T-helper 2 cell treated with Interferon-gamma antibody and Interleukin-4, amounts not matched to agents 100 ng/mL and 5 ng/mL, for 36 hours (primary cell): ENCODE measurements at regions not wholly inside any gene's neighbourhood (a gene's known extent, or its start where the extent isn't known, plus 50 kb on each side); places are given as distances from the start of the nearest gene placed in this dataset.
"Not testable (repeated sequence)": the region's sequence is repeated elsewhere in the genome, so short reads cannot be mapped to it uniquely, and the experiment has no call there.

ENCODE experiments used
- intact Hi-C: fragments of 100-400 bp; cut with micrococcal nuclease; formaldehyde crosslinking; loops from one replicate; pipeline ENCODE4 v1.15.1; 2023

DNA sequence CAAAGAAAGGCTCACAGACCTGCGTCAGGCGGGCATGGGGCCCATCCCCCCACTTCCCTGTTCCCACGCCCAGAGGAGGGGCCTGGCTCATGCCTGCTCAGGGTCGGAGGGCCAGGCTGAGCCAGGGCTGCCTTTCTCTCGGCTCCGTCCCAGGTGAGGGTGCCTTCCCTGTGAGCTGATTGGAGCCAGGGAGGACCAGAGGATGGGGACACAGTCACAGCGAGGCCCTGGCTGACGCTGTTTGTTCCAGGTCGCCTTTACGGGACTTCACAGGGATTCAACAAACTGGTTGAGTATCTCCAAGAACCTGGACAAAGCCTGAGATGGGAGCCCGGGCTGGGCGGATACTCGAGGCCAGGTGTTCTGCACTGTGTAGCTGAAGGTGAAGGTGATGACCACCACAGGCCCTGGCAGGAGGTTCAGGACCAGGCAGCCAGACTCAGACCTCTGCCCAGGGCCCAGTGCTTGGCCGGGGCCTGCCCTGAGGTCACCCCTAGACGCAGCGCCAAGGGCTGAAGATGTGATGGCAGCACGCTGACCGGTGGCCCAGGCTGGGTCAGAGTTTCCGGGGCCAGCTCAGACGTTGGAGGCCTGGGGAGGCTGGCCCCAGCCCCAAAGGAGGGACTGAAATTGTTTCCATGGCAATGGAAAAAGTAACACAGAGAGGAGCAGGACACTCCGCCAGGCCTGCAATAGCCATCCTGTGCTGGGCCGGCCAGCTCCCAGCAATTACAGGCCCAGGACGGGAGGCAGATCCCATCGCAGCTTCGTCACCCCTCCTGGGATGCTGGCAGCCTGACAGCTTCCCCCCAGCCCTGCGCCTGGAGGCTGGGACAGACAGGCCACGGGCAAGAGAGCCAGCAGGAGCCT, 65.3 kb upstream of the ADAMTS2 start:
- intact Hi-C loops = no loop called here

DNA sequence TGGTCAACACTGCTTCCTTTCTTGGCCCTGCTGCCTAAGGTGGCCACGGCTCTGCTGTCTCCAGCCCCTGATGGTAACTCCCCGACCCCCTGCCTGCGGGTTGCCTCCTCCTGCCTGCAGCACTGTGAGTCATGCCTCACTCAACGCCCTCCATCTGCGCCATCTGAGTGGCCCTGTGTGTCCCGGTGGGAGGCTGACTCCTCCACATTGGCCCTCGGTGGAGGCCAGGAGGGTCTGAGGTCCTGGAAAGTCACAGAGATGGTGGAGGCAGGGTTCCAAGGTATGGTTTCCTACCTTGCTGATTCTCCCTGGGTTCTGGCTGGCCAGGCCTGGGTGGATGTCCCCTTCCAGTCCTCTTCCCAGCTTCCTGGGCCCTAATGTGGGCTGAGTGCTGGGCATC, 64.5 kb upstream of the ADAMTS2 start:
- intact Hi-C loops = no loop called here

DNA sequence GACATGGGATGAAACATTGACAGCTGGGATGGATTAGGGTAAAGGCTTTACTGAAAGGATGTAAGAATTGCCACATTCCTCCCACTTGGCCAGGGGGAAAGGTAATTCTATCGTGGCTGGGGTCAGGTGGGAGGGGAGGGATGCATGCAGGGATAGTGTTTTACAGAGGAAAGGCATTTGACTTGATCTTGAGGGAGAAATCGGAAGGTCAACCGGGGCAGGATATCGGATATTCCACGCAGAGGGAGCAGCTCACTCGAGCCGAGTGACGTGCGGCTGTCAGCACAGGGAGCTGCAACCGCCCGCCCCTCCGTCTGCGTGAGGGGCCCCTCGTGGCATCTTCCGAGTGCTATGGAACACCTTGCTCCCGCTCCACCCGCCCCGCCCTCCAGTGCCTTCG, 63.4 kb upstream of the ADAMTS2 start:
- intact Hi-C loops = no loop called here

DNA sequence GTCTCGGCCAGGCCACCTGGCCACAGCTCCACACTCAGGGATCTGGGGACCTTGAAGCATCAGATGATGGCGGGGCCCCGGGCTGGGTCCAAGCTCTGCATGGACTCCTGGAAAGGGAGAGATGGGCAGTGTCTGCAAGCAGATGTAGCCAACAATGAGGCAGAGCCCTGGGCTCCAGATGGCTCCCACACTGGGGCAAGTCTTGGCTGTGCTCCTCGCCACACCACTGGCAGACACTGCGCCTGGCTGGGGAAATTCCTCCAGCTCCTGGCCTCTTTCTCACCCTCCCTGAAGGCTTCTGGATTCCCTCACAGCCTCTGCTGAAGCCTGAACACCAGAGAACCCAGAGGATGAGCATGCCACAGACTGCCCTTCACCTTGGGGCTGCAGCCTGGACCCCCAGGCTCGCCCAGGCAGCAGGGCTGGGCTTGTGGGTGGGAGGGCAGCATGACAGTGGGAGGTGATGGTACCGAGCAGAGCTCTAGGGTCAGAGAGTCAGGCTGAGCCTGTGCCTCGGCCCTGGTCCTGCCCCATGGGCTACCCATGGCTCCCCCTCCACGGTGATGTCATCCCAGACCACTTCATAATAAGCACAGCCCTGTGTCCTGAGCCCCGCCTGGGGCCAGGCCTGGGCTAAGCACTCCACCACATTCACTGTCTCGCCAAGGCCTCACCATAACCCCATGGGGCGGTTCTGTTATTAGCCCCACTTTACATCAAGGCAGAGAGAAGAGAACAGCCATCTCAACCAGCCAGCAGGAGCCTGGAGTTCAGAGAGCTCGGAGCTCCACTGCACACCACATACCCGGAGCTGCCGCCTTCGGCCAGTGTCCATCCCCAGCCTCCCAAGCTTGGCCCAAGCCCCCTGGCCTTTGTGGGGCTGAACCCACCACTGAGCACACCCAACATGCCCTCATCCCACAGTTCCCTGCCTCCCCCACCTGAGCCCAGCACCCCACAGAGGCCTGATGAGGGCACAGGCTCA, 62.2 kb upstream of the ADAMTS2 start:
- intact Hi-C loops = no loop called here

DNA sequence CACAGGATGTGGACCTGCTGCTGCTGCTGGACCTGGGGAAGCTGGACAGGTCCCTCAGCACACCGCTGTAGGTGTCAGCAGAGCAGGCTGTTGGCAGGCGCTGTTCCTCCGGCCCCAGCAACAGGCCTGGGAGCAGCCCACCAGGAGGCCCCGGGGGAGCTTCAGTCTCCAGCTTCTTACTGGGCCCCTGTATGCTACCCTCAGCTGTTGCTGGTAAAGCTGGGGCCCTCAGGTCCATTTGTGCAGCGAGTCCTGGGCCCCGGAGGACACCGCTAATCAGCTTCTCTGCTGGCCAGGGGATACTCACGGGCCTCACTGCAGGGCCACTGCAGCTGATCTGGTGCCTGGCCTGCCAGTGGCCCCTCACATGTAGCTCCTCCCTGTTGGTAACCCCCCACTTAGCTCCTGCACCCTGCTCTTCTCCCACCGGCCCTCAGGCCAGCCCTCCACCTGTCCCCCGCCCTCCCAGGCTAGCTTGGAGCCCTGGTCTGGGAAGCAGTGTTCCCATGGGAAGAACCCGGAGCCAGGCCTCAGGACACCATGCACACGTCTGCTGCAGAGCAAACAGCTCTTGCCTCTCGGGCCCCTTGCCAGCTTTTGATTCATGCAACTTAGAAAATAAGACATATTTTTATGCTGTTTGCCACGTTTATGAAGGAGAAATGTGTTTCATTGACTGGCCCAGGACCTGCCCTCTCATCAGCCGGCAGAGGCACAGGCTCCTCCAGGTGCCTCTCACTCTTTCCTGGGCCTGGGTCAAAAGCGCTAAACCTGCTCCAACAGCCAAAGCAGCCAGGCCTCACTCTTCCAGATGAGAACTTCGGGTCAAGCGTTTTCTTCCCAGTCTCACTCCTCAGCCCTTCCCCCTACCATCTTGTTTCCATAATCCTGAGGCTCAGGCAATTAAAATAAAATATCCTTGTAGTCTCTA, 61.0 kb upstream of the ADAMTS2 start:
- intact Hi-C loops = no loop called here

DNA sequence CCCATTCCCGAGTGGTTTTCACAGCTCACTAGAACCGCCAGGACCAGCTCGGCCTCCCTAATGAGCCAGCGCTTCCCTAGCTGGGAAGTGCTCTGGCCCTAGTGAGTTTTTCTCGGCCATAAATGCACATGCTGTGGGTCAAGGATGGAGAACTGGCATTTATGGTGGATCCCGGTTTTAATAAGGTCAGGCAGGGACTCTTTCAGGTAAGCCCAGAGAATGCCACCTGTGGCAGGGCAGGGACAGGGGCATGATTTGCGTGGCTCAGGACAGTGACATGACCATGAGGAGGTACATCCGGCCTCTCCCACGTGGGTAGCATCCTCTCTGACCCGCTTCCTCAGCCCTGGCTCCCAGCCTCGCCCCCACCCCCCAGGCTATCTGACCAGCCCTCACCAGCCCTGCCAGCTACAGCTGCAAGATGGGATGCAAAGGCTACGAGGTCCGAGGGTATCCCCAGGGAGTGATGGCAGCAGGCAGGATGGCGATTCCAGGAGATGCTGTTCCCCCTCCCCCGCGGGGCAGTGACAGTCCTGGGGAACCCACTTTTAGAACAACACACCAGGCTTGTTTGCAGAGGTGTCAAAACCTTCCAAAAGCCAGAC, 60.3 kb upstream of the ADAMTS2 start:
- intact Hi-C loops = no loop called here

DNA sequence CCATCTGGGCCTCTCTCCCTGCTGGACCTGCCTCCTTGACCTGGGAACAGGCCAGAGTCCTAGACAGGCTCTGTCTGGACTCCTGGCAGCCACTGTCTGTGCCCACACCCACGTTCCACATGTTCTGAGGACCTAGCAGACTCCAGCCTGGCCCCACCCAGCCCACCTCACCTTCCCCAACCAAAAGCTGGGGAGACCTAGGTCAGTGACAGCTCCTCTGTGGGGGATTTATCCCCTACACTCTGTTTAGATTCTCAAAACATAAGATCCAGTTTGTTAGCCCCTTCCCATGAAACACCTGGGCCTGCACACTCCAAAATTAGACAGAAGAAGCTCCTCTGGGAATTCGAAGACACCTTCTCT, 59.8 kb upstream of the ADAMTS2 start:
- intact Hi-C loops = no loop called here

DNA sequence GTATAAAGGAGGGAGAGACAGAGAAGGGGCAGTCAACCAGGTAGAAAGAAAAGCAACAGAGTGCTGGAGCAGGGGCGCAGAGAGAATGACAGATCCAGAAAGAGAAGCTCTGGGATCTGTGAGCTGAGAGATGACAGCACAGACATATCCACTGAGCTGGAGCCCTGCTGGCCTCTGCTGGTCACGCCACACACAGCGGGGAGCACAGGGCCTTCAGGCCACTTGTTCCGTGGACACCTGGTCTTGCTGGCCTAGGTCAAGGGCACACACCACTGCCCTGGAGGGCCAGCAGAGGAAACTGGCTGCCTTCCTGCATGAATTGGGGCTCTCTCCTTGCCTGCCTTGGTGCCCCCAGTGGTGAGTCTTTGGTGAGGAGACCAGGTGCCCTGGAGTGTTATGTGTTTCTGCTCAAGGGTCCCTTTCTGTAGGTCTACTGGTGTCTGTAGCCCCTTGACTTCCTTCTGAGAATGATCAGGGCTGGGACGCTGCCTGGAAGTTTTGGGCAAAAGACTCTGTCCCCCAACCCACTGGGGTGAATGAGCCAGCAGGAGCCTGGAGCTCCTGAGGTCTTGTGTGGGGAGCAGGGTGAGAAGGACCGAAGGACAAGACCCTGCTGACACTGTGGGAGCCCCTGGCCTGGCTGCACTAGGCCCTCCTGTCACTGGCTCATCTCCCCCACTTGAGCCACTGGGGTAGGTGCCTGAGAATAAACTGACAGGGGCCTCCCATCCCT, 59.2 kb upstream of the ADAMTS2 start:
- intact Hi-C loops = no loop called here

DNA sequence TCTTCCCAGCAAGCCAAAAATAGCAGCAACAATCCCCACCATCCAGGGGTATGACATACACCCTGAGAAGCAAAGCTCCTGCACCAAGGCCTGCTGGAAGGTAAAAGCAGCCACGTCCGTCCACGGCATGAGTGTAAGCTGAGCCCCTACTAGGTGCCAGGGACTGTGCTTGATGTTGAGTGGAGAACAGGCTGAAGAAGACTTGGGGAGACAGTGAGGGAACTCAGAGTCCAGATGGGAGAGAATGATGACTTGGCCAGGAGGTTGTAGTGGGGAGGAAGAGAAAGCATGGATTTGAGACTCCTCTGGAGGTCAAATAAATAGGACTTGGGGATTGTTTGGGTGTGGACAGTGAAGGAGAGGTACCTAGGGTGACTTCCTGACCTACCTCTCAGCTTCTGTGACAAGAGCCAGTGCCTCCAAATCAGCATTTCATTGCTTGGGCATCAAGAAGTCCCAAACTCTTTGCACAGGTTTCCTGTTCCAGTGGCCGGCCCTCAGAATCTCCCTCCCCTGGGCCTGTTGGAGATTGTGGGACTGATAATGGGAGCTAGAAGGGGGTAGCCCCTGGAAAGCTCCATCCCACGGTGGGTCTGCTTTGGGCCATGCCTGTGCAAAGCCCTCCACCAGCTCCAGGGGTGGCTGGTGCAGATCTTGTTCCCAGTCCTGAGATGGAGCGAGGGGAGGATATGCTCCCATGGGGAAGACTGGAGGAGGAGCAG, 58.3 kb upstream of the ADAMTS2 start:
- intact Hi-C loops = no loop called here

DNA sequence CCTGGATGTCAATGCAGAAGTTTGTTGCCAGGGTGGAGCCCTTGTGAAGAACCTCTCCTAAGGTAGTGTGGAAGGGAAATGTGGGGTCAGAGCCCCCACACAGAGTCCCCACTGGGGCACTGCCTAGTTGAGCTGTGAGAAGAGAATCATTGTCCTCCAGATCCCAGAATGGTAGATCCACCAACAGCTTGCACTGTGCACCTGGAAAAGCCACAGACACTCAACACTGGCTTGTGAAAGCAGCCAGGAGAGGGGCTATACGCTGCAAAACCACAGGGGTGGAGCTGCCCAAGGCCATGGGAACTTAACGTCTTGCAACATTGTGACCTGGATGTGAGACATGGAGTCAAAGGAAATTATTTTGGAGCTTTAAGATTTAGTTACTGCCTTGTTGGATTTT, 55.2 kb upstream of the ADAMTS2 start:
- intact Hi-C loops = not testable (repeated sequence)

DNA sequence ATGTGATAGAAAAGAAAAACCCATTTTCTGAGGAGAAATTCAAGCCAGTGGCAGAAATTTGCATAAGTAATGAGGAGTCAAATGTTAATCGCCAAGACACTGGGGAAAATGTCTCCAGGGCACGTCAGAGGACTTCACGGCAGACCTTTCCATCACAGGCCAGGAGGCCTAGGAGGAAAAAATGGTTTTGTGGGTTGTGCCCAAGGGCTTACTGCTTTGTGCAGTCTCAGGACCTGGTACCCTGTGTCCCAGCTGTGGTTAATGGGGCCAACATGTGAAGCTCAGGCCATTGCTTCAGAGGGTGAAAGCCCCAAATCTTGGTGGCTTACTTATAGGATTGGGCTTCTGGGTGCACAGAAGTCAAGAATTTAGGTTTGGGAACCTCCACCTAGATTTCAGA, 54.8 kb upstream of the ADAMTS2 start:
- intact Hi-C loops = no loop called here

DNA sequence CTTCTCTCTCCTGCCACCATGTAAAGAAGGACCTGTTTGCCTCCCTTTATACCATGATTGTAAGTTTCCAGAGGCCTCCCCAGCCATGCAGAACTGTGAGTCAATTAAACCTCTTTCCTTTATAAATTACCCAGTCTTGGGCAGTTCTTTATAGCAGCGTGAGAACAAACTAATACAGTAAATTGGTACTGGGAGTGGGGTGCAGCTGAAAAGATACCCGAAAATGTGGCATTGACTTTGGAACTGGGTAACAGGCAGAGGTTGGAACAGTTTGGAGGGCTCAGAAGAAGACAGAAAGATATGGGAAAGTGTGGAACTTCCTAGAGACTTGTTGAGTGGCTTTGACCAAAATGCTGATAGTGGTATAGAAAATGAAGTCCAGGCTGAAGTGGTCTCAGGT, 54.1 kb upstream of the ADAMTS2 start:
- intact Hi-C loops = not testable (repeated sequence)

DNA sequence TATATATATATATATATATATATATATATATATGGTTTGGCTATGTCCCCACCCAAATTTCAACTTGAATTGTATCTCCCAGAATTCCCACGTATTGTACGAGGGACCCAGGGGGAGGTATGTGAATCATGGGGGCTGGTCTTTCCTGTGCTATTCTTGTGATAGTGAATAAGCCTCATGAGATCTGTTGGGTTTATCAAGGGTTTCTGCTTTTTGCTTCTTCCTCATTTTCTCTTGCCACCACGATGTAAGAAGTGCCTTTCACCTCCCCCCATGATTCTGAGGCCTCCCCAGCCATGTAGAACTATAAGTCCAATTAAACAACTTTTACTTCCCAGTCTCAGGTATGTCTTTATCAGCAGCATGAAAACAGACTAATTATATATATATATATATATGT, 52.3 kb upstream of the ADAMTS2 start:
- intact Hi-C loops = no loop called here
